DOHH2 (cell line): ENCODE measurements at regions not wholly inside any gene's neighbourhood (a gene's known extent, or its start where the extent isn't known, plus 50 kb on each side); places are given as distances from the start of the nearest gene placed in this dataset.

Source experiments
- CTCF ChIP-seq: fragments of 200-600 bp; sonication (generic); IDR thresholded peaks from one replicate; pipeline ENCODE4 v1.5.1; 2014; ENCODE audit warnings: antibody characterized with exemption, mild to moderate bottlenecking, low read depth, low read length; ENCODE audit not compliant: poor library complexity, severe bottlenecking
- EZH2phosphoT487 ChIP-seq: fragments of 200-600 bp; sonication (generic); IDR thresholded peaks from 2 replicates; pipeline ENCODE4 v1.6.1; 2017; ENCODE audit warnings: borderline replicate concordance, mild to moderate bottlenecking, antibody characterized with exemption, low read length, moderate library complexity, mixed read lengths

DNA sequence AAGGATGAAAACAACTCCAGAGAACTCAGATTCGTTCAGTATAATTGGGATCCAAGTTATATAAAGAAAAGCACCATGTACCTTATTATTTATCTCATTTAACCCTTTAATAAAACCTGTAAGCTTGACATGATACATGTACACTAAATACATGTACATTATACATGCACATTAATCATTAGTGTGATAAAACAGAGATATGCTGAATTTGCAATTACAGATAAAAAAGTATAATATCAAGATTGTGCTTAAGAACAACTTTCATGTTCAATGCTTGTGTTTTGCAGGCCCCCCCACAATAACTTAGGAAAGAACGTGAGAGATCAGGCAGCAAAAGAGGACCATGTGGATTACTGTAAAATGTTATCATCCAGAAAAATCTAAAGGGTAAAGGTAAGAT, 385.4 kb upstream of the GYPC start:
- TF ChIP-seq EZH2phosphoT487, result no peak
- no peak for TF ChIP-seq CTCF
